ENCODE measurements at regions not wholly inside any gene's neighbourhood (a gene's known extent, or its start where the extent isn't known, plus 50 kb on each side); places are given as distances from the start of the nearest gene placed in this dataset.

DNA sequence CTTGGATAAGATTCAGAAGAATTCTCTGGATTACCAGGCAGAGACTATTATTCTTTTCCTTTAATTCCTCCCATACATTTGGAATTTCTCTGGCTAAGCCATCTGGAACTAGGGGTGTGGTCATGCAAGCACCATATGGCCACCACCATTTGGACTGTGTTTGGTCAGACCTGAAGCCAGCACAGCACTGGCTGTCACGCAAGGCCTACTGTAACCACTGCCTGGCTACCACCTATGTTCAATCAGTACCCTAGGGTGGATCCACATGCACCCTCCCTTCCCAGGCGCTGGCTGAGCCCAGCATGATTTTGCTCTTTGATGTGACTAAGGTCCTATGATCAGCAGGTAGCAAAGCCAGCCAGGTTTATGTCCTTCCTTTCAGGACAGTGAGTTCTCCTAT is 287.8 kb upstream of the GOLIM4 start:
- Histone ChIP-seq H3K9me3 (no peaks in the 10 kb centered on the region), H3K4me1 (no peaks in the 10 kb centered on the region), H3K4me3 (no peak overlapping the region), H3K27ac (no peak overlapping the region), H3K27me3 (no peaks in the 10 kb centered on the region), H3K36me3 (no peaks in the 10 kb centered on the region)
- DNase-seq, result no peak
- intact Hi-C loops (cut with DNase I), result no loop called here
- TF ChIP-seq, protein P1, sequence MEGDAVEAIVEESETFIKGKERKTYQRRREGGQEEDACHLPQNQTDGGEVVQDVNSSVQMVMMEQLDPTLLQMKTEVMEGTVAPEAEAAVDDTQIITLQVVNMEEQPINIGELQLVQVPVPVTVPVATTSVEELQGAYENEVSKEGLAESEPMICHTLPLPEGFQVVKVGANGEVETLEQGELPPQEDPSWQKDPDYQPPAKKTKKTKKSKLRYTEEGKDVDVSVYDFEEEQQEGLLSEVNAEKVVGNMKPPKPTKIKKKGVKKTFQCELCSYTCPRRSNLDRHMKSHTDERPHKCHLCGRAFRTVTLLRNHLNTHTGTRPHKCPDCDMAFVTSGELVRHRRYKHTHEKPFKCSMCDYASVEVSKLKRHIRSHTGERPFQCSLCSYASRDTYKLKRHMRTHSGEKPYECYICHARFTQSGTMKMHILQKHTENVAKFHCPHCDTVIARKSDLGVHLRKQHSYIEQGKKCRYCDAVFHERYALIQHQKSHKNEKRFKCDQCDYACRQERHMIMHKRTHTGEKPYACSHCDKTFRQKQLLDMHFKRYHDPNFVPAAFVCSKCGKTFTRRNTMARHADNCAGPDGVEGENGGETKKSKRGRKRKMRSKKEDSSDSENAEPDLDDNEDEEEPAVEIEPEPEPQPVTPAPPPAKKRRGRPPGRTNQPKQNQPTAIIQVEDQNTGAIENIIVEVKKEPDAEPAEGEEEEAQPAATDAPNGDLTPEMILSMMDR (IDR thresholded peaks at IDR 0.05), result no peak
- ATAC-seq, result peak; percentile 17

DNA sequence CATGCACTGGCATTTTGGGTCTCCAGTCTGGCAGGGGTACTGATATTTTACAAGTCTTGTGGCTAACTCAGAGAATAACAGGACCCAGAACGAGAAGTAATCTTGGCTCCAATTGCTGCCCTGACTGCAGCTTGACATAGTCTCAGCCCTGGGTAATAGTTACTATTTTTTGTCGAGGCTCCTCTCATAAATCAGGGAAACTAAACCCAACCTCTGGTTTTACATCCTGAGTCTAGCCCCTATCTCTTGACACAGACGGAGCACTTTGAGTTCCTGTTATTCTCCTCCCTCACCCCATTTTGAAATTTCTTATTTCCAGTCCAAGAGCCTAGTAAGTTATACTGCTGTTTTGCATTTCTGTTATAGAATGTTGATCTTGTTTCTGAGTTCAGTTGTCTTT is 276.1 kb upstream of the GOLIM4 start:
- no peaks in the 10 kb centered on the region for H3K4me1 ChIP-seq
- TF ChIP-seq, protein P1 (IDR thresholded peaks at IDR 0.05), result no peak
- intact Hi-C loops (cut with DNase I), result no loop called here
- no peak overlapping the region for H3K4me3 ChIP-seq
- DNase-seq (no peak), ATAC-seq (no peak)
- H3K9me3 ChIP-seq, result no peaks in the 10 kb centered on the region
- no peaks in the 10 kb centered on the region for H3K36me3 ChIP-seq
- no peak overlapping the region for H3K27ac ChIP-seq
- no peaks in the 10 kb centered on the region for H3K27me3 ChIP-seq

DNA sequence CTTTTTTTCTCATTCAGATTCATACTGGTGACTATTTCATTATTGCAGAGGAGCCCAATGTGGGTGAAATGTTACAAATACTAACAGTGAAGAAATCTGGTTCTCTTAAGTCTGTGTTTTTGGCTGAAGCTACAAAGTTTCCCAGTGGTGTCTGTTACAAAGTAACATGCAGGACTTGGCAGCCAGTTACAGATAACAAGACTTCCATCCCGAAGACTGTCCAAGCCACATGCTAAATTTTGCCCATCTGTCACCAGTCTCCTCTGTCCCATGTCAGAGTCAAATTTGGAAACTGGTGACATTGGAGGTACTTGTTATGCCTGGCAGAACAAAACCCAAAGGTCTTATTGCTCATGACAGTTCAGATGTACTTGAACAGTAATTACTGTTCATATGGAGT is 269.2 kb upstream of the GOLIM4 start:
- Histone ChIP-seq H3K27ac (no peak overlapping the region), H3K9me3 (no peaks in the 10 kb centered on the region), H3K36me3 (no peaks in the 10 kb centered on the region), H3K4me1 (no peaks in the 10 kb centered on the region), H3K27me3 (no peaks in the 10 kb centered on the region), H3K4me3 (no peak overlapping the region)
- DNase-seq (no peak), ATAC-seq (no peak)
- intact Hi-C loops (cut with DNase I), result no loop called here
- TF ChIP-seq, protein P1 (IDR thresholded peaks at IDR 0.05), result no peak

DNA sequence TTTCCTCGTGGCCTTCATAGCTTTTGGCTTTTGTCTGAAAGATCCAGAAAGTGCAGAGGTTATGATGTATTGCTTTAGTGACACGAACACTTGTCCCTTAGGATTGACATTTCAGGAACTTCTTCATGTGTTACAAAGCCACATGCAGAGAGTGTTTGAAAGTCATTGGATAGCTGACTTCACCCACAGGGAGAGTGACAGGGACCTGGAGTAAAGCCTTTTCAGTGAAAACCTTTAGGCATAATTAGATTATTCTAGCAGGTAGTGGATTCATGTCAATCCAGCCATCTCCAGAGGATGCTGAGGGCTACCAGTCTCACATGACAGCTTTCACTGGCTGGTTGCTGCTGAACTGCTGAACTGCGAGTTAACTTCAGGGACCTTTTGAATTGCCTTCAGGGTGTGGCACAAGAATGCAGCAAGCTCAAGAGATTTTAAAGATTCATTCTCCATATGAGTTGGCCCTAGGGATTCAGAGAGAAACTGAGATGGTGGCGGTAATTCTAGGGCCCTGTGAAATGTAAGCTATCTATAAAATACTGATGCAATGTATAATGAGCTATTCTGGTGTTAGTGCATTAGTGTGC is 267.0 kb upstream of the GOLIM4 start:
- H3K4me1 ChIP-seq, result no peaks in the 10 kb centered on the region
- H3K9me3 ChIP-seq, result no peaks in the 10 kb centered on the region
- H3K27ac ChIP-seq, result no peak overlapping the region
- H3K36me3 ChIP-seq, result no peaks in the 10 kb centered on the region
- no peak overlapping the region for H3K4me3 ChIP-seq
- DNase-seq (no peak), ATAC-seq (no peak)
- H3K27me3 ChIP-seq, result no peaks in the 10 kb centered on the region
- intact Hi-C loops (cut with DNase I), result no loop called here
- TF ChIP-seq, protein P1 (IDR thresholded peaks at IDR 0.05), result no peak

DNA sequence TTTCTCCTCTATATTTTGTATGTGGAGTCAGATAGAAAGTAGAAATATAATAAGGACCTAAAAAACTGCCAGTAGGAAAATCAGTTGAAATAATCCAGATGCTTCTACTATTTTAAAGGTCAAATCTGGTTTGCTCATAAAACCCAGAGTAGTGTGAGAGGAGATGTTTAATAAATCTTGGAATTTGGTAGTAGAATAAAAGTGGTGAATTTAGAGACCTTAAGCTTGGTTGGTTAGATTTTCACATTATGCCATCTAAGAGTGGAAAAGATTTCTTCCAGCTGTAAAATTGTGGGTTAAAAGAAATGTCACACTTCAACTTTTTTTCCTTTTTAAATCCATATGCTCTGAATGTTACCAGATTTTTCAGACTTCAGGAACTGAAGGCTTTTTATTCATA is 266.4 kb upstream of the GOLIM4 start:
- Histone ChIP-seq H3K9me3 (no peaks in the 10 kb centered on the region), H3K27me3 (no peaks in the 10 kb centered on the region), H3K4me1 (no peaks in the 10 kb centered on the region), H3K36me3 (no peaks in the 10 kb centered on the region), H3K27ac (no peak overlapping the region), H3K4me3 (no peak overlapping the region)
- ATAC-seq (no peak), DNase-seq (no peak)
- intact Hi-C loops (cut with DNase I), result no loop called here
- TF ChIP-seq, protein P1 (IDR thresholded peaks at IDR 0.05), result no peak

DNA sequence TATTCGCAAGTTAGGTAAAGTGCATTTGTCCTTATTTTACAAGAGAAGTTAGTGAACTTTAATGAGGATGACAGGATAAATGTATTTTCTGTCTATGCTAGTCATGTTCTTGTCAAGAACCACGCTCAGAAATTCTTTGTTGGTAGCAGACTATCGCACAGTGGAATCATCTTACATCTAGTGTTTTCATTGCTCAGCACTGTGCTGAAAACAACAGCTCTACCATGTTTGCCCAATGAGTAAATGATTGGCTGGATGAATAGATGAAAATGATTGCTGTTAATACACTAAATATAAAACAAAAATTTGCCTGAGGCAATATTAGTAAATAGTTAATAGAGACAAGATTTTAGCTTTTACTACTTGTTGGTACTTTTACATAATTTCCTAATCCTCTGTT is 265.3 kb upstream of the GOLIM4 start:
- Histone ChIP-seq H3K27ac (no peak overlapping the region), H3K4me1 (no peaks in the 10 kb centered on the region), H3K36me3 (no peaks in the 10 kb centered on the region), H3K9me3 (no peaks in the 10 kb centered on the region), H3K27me3 (no peaks in the 10 kb centered on the region), H3K4me3 (no peak overlapping the region)
- DNase-seq (no peak), ATAC-seq (no peak)
- intact Hi-C loops (cut with DNase I), result no loop called here
- TF ChIP-seq, protein P1 (IDR thresholded peaks at IDR 0.05), result no peak
